ENCODE measurements at regions not wholly inside any gene's neighbourhood (a gene's known extent, or its start where the extent isn't known, plus 50 kb on each side); places are given as distances from the start of the nearest gene placed in this dataset.
"Not testable (repeated sequence)": the region's sequence is repeated elsewhere in the genome, so short reads cannot be mapped to it uniquely, and the experiment has no call there.

- no peak for DNase-seq
Measured at GRCh38 chr18:54662986-54663385, 71.9 kb downstream of the DYNAP start.

DNA sequence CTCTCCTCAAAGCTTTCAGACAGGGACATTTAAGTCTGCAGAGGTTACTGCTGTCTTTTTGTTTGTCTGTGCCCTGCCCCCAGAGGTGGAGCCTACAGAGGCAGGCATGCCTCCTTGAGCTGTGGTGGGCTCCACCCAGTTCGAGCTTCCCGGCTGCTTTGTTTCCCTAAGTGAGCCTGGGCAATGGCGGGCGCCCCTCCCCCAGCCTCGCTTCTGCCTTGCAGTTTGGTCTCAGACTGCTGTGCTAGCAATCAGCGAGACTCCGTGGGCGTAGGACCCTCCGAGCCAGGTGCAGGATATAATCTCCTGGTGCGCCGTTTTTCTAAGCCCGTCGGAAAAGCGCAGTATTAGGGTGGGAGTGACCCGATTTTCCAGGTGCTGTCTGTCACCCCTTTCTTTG, 78.7 kb downstream of the DYNAP start:
- not testable (repeated sequence) for DNase-seq

DNA sequence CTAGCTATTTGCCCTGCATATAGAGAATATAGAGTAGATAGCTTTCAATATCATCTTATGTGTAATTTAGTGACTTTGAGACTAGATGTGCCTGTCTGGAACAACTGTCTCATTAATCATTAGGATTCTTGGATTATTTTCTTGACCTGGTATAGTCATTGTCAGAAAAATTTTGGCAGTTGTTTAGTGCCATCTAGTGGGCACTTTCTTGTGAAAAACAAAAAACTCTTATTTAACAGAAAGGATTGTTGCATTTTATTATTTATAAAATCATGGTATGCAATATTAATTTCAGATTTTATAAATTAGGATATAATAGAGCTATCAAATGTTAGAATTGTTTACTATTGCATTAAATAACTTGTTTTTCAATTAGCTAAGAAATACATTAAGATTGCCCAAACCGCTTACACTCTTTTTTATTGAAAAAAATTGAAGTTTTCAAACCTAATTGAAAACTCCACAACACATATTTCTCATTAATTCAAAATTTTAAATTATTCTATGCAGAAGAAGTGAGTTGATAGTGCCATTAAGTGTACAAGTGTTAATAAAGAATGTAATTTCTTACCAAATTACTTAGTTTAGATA, 80.3 kb downstream of the DYNAP start:
- no peak for DNase-seq

- DNase-seq, result no peak
Measured at GRCh38 chr18:54672109-54672508, 81.1 kb downstream of the DYNAP start.

- no peak for DNase-seq
Measured at GRCh38 chr18:54672846-54673475, 81.9 kb downstream of the DYNAP start.

- DNase-seq, result no peak
Measured at GRCh38 chr18:54673936-54674335, 82.9 kb downstream of the DYNAP start.

DNA sequence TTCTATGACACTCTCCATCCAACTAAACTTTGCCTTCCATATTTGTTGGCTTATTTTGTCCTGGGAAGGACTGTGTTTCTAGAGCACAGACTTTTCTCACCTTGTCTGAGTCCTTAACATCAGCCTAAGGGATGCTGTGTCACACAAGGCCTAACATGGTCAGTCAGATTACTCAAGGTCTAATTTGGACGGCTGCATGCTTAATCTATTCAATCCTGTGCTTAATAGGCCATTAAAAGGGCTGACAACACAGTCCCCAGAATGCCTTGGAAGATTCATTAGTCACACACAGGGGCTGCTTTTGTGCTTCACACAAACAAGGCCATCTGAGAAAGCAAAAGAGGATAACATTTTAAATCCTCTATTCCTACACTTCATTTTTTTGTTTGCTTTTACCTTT, 84.0 kb downstream of the DYNAP start:
- DNase-seq, result no peak

GRCh38 chr18:54679318-54680149, 88.5 kb downstream of the DYNAP start:
- no peak for DNase-seq

GRCh38 chr18:54684784-54685183, 93.7 kb downstream of the DYNAP start:
- no peak for DNase-seq

GRCh38 chr18:54689319-54689718, 98.3 kb downstream of the DYNAP start:
- no peak for DNase-seq

- no peak for DNase-seq
Measured at GRCh38 chr18:54690198-54690597, 99.2 kb downstream of the DYNAP start.

GRCh38 chr18:54692463-54692862, 101.4 kb downstream of the DYNAP start:
- DNase-seq, result no peak

DNA sequence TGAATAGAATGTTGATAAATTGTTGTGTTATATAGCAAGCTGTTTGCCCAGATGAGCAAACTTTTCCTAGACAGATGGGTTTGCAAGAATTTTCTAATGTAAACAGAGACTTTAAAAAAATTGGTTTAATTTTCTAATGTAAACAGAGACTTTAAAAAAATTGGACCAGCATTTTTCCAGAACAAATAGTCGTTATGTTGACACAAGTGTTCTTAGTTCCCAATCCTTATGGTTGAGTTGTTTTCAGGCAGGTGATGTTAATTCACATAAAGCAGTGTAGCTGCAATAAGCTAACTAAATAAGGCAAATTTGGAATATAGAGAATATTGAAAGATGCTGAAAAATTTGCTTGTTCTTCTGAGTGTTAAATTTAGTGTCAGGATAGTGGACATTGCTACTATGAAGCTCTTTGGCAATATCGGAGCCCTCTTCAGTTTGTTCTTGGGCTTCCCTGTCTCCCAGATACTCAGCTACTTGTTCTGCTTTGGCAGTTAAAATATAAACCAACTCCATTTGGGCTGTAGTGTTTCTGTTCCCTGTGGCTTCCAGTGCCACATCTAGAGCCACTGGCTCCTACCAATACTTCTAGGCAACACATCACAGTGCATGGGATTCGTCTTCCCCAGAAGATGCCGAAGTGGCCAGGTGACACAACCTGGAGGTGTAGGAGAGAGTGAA, 105.7 kb downstream of the DYNAP start:
- no peak for DNase-seq

GRCh38 chr18:54700580-54700979, 109.5 kb downstream of the DYNAP start:
- no peak for DNase-seq

- DNase-seq, result no peak
Measured at GRCh38 chr18:54702686-54703085, 111.6 kb downstream of the DYNAP start.

DNA sequence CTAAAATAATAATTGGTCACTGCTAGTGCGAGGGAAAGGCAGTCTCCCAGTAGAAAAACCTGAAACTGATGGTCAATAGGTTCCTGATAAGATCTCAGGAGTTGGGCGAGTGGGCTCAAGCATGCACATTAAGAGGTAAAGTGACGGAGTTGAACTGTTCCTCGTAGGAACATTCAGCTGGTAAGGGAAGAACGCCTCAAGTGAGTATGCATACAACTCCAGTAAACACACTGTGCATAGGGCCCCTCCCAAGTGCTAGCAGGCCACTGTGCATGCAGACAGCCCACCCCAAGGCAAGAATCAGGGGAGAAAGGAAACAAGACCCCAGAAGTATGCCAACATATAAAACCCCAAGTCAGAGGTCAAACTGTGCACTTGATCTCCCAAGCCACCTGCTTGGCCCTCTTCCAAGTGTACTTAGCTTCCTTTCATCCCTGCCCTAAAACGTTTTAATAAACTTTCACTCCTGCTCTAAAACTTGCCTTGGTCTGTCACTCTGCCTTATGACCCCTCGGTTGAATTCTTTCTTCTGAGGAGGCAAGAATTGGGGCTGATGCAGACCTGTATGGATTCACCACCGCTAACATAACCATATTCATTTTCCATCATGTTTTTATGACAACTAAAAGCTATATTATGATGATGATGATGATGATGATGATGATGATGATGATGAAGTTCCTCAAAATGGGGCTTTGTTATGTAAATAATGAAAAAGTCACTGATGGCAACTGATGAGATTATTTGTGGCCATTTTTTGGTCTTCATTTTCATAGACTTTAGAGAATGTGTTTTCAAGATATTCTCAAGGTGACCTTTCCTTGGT, 118.0 kb upstream of the RAB27B start:
- DNase-seq, result no peak

- DNase-seq, result no peak
Measured at GRCh38 chr18:54710900-54711281, 117.4 kb upstream of the RAB27B start.

- no peak for DNase-seq
Measured at GRCh38 chr18:54712306-54712705, 116.0 kb upstream of the RAB27B start.

GRCh38 chr18:54712758-54713157, 115.5 kb upstream of the RAB27B start:
- no peak for DNase-seq

DNA sequence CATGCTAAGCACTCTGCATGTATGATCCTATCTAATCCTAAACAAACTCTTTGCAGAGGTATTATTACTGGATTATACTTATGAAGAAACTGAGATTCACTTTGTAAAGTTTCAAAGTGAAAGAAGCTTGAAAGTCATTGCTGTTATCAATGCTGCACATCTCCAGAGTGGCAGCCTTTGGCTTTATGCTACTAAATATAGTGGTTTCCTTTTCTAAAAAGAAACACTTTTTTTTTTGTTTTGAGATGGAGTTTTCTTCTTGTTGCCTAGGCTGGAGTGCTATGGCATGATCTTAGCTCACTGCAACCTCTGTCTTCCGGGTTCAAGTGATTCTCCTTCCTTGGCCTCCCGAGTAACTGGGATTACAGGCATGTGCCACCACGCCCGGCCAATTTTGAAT, 114.9 kb upstream of the RAB27B start:
- no peak for DNase-seq

- DNase-seq, result no peak
Measured at GRCh38 chr18:54714851-54715250, 113.4 kb upstream of the RAB27B start.

DNA sequence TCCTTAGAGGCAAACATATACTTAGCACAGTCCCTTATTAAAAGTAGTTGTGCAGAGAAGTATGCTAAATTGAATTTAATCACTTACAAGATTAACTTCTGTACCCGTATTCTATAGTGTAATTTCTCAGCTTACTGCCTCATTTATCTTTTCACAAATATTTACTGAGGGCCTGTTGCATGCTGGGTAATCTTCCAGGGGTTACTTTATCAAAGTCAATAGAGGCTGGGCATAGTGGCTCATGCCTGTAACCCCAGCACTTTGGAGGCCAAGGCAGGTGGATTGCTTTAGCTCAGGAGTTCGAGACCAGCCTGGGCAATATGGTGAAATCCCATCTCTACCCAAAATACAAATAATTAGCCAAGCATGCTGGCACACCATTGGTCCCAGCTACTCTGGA, 111.7 kb upstream of the RAB27B start:
- no peak for DNase-seq
